Fibroblast of skin of right biceps (primary cell): ENCODE measurements at regions not wholly inside any gene's neighbourhood (a gene's known extent, or its start where the extent isn't known, plus 50 kb on each side); places are given as distances from the start of the nearest gene placed in this dataset.

Experiments used
- DNase-seq: peaks from one replicate; pipeline ENCODE4 v3.0.0-alpha.2; 2013

DNA sequence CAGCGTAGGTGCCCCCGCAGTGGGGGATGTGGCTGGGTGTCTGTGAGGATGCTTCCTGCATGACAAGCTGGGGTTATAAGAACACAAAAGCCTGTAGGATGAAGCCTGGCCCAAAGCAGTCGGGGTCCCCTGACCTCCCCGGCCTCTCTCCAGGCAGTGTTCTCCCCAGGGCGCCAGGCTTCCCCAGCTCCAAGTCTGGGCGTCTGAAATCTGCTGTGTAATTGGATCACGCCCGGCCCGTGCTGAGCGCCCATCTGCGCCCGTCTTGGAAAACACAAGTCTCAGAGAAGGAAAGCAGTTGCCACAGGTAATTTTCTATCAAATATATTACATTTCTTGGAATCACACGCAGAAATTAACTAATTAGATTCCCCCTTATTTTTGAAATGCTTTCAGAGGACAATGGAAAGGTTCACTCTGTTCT, 233.3 kb downstream of the CTTN start:
- no peak for DNase-seq

GRCh38 chr11:70633610-70634009, 235.3 kb downstream of the CTTN start:
- no peak for DNase-seq

GRCh38 chr11:70636659-70637058, 238.3 kb downstream of the CTTN start:
- DNase-seq = no peak

GRCh38 chr11:70637186-70637800, 239.0 kb downstream of the CTTN start:
- DNase-seq = no peak

GRCh38 chr11:70637949-70638583, 239.7 kb downstream of the CTTN start:
- DNase-seq = no peak

DNA sequence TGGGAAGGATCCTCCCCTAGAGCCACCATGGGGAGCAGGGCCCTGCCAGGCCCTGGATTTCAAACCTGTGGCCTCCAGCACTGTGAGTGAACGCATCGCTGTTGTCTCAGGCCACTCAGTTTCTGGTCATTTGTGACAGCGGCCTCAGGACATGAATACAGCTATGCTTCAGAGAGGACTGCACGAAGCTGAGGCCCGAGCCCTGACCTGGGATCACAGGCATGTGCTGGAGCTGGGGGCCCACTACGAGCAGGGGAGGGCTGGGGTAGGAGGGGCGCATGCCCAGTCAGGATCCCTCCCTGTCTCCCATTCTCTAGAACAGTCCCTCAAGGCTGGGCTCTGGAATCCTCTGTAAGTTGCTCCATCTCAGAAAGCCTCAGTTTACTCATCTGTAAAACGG, 242.1 kb downstream of the CTTN start:
- DNase-seq = no peak

DNA sequence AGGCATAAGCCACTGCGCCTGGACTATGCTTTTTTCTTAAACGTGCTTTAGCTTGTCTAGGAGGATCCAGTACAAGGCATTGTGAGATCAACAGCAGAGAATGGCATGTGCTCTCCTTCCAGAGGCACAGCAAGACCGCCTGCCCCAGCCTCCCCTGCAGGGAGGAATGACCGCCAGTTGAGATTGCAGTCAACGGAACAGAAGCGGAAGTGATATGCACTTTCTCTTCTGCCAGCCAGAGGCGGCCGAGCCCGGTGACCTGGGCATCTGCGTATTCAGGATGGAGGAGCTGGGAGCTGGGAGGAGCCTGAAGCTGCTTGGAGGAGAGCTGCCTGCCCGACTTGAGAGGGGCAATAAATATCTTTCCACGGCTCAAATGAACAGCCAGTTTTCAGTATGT, 243.0 kb downstream of the CTTN start:
- DNase-seq = no peak

GRCh38 chr11:70642266-70642665, 243.9 kb downstream of the CTTN start:
- no peak for DNase-seq

- no peak for DNase-seq
Measured at GRCh38 chr11:70643642-70644041, 245.3 kb downstream of the CTTN start.

GRCh38 chr11:70644343-70645060, 246.2 kb downstream of the CTTN start:
- no peak for DNase-seq

DNA sequence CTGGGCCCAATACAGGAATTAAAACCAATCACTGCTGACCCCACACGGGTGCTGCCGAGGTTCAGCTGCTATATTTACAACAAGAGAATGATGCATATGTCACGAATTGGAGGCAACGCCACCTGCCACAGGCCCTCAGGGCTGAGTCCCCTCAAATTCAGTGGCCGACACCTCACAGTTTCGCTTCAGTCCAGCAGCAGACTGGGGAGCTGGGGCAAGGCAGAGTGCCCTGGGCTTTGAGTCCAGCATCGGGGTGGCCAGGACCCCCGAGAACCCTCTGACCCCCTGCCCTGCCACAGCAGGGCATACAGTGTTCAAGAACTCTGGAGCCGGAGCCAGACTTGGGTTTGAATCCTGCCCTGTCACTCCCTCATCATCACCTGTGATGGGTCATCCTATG, 247.2 kb downstream of the CTTN start:
- DNase-seq = no peak

- no peak for DNase-seq
Measured at GRCh38 chr11:70646272-70647049, 248.1 kb downstream of the CTTN start.

DNA sequence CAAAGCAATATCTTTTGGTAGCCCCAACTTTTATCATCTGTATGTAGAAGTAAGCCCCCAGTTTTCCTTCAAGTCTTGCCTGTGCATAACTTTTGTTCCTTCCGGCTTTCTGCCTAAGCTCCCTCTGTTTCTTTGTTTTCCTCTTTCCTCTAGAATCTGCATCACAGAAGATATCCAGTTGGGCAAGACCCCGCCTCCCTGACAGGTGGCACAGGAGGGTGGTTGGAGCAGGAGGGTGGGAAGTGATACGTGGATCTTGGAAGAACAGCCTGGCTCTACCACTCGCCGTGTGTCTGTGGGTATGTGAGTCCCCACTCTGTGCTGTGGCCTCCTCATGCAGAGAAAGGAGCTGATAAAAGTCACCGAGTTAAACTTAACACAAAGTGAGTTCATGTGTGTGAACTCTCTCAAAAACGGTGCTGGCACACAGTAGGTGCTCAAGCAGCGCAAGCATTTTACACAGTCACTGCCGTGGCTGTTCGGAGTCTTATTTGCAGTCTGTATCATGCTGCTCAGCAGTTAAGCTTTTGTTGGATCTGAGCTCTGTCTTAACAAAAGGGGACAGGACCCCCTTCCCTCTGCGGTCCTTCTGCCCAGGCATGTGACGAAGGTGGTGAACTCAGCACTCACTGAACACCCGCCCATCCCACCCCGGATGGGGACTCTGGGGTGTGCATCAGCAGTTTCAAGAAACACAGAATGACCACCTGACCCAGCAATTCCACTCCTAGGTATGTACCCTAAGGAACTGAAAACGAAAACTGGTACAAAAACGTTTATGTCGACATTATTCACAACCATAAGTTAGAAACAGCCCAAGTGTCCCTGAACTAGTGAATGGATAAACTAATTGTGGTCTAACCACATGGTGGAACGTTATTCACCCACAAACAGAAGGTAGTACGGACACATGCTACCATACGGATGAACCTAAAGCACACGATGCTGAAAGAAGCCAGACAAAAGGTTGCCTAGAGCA, 249.1 kb downstream of the CTTN start:
- DNase-seq = no peak

GRCh38 chr11:70650075-70650909, 252.0 kb downstream of the CTTN start:
- DNase-seq = peak; percentile 61

- DNase-seq = no peak
Measured at GRCh38 chr11:70651031-70651430, 252.7 kb downstream of the CTTN start.

DNA sequence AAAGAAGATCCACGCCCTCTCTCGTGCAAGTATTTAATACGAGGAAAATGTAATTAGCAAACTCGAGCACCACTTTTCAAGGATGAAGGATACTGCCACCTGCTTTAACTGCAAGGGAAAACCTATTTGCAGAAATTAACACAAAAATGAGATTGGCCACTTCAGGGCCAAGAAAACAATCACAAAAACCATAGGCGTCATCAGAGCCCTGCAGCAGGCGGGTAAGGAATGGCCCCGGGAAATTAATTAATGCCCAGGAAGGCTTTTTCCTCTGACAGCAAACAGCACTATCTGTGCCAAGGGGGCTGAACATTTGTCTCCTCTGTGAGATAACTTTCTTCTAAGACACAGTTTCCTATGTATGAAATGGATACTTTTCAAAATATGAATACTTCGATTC, 255.7 kb downstream of the CTTN start:
- DNase-seq = no peak

- no peak for DNase-seq
Measured at GRCh38 chr11:70655816-70656215, 257.5 kb downstream of the CTTN start.

- DNase-seq = no peak
Measured at GRCh38 chr11:70656252-70656651, 257.9 kb downstream of the CTTN start.

DNA sequence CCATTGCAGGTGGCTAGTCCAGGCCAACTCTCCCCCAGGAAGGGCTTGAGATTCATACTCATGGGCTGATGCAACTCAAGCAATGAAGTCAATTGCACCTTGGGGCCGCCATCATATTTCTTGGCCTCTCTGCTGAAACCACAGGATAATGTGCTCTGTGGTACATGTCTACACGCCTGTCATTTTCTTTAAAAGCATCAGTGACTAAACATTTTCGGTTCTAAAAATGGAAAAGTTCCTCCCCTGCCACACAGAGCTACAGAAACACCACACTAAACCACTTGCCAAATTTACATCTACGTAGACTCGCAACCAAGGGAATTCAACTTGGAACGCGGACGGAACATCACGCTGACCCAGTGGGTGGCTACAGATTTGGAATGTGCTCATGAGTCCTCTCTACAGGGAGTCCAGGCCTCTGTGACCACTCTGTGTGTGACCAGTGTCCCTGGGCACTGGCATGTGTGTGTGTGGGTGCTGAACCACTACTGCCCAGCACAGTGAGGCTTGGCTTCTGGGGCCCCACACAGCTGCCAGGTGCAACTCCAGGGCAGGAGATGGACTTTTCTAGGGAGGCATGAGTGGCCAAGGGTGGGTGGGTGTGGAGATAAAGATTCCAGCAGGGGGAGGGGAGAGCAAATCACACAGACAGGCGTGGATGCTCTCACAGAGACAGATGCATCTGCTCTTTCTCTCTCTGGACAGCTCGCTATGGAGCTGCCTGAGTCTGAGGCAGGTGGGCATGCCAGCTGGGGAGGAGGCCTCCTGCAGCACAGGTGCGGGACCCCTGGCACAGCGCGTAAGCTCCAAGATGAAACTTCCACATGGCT, 261.9 kb downstream of the CTTN start:
- DNase-seq = no peak

- DNase-seq = no peak
Measured at GRCh38 chr11:70660889-70661197, 262.5 kb downstream of the CTTN start.
